ENCODE measurements at regions not wholly inside any gene's neighbourhood (a gene's known extent, or its start where the extent isn't known, plus 50 kb on each side); places are given as distances from the start of the nearest gene placed in this dataset.
"Not testable (repeated sequence)": the region's sequence is repeated elsewhere in the genome, so short reads cannot be mapped to it uniquely, and the experiment has no call there.

- no peak for DNase-seq (ENCODE audit: low read depth, low spot score)
Observed at GRCh38 chr2:219726916-219727315, 99.5 kb downstream of the SLC4A3 start.

- DNase-seq (ENCODE audit: low read depth, low spot score), result no peak
Observed at GRCh38 chr2:219727771-219728429, 100.5 kb downstream of the SLC4A3 start.

DNA sequence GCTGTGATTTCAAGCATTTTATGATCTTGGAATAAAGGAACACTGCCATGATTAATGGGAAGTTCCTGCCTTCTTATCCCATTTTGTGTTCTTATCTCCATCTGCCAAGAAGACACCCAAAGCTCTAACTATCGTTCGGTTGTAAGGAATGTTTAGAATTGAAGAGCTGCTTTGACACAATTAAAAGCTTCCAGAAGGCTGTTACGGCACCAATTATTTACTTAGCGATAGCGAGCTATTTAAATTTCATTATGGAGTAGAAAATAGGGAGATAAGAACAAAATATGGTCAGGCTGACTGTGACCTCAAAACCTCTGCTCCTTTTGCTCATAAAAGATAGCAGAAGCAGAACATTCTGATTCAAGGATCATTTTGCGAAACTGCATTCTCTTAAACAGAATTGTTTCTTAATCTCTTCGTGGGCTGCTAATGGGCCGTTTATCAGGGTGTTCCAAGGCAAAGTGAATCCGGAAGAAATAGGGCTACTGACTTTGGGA, 101.6 kb downstream of the SLC4A3 start:
- DNase-seq (ENCODE audit: low read depth, low spot score), result no peak

GRCh38 chr2:219731173-219731572, 103.7 kb downstream of the SLC4A3 start:
- DNase-seq (ENCODE audit: low read depth, low spot score), result no peak

DNA sequence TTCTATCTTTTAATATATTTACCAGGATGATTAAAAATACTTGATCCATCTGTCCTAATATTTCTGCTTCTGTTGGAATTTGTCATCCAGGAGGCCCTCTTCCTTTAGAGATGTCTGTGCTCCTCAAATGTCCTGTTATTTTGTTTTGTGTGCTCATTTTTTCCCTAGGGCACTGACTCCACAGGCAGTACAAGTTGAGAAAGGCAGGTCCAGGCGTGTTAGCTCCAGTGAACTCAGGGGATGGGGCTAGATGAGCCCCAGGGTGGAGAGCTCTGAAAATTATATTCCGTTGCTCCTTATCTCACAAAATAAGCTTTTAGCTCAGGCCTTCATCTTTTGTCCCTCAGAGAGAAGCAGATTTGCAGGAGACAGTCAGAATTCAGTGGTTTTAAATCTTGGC, 105.7 kb downstream of the SLC4A3 start:
- DNase-seq (ENCODE audit: low read depth, low spot score), result no peak

- DNase-seq (ENCODE audit: low read depth, low spot score), result no peak
Observed at GRCh38 chr2:219733746-219734145, 106.3 kb downstream of the SLC4A3 start.

DNA sequence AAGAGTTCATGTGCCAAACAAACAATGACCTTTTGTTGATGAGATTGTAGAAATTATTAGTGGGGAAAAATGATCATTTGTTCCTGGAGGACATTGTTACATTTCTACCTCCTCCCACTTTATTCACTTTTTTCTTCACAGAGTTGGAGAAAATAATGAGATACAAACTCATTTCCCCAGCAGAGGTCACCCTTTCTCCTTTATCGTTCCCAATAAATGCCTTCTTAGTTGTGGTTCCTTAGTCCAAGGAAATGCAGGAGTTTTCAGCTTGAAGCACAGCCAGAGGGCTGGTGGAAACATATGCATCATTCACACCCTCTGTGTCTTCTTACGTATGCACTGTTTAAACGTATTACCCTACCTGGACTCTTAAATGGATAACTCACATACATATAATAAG, 108.8 kb downstream of the SLC4A3 start:
- peak; percentile 37 for DNase-seq (ENCODE audit: low read depth, low spot score)

GRCh38 chr2:219737270-219737691, 109.9 kb downstream of the SLC4A3 start:
- no peak for DNase-seq (ENCODE audit: low read depth, low spot score)

DNA sequence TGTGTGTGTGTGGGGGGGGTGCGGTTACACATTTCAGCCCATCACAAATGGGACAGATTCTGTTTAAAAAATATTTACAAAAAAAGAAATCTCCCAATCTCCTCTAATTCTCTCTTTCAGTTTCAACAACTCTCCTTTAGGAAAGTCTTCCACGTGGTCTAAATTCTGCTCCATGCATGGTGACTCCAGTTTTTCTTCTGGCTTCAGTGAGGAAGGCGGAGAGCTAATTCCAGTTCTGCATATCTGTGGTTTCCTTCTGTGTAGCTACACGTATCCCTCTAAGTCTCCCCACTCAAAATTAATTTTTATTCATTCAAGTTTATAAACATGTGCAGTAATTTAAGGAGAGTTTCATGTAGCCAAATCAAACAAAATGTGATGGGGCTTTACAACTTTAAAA, 111.6 kb downstream of the SLC4A3 start:
- DNase-seq (ENCODE audit: low read depth, low spot score), result no peak

DNA sequence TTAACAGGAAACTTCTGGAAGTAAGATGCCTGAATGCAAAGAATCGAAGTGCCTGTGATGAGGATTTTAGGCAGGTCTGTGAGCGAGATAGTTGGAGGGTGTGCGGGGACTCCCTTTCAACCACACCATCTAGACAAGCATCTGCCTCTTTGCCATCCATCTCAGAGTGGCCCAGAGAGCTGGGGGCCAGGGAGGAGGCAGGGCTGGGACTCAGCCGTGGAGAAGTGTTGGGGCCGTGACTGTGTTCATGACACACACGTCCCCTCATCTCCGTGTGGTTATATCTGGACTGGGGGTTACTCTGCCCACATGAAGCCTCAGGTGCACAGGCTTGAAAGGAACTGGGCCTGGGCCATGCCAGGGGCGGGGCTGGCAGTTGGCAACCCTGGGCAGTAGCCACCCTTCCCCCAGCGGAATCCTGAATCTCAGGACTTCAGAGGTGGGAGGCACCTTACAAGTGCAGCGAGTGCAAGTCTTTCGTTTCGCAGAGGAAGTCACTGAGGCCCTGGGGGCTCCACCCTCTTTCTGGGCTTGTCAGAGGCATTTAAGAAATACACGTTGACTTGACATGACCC, 112.5 kb downstream of the SLC4A3 start:
- DNase-seq (ENCODE audit: low read depth, low spot score), result no peak

DNA sequence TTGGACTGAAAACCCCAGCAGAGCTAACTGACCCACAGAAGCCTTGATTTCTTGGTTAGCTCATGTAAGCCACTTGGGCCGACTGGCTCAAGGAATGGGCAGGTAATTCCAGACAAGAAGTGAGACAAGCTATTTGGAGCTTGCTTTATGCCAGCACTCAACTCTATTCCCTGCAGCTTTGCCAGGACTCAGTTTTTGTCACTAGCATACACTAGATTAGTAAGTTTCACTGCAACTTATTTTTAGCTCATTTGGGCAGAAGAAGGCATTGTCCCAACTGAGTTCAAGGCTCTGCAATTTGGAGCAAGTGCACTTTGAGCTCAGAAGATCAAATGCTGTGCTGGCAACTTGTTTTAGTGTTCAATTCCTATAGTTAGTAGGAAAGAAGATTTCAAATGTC, 116.1 kb downstream of the SLC4A3 start:
- DNase-seq (ENCODE audit: low read depth, low spot score), result no peak

DNA sequence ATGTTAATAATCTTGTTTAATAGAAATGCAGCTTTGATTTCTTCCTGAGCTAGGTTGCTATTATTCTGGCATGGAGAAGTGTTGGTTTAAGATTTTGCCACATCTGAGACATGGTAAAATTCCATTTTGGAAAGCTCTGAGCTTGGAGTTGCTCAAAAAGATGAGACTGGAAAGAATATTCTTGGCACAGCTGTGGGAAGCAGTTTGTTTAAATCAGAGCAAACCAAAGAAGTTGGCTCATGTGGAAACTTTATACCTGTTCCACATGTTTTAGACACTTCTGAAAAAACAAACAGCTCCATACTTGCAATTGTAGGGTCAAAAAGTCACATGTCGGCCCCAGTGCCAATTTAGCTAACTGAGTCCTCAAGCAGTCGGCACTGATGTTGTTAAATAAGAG, 116.6 kb downstream of the SLC4A3 start:
- no peak for DNase-seq (ENCODE audit: low read depth, low spot score)

DNA sequence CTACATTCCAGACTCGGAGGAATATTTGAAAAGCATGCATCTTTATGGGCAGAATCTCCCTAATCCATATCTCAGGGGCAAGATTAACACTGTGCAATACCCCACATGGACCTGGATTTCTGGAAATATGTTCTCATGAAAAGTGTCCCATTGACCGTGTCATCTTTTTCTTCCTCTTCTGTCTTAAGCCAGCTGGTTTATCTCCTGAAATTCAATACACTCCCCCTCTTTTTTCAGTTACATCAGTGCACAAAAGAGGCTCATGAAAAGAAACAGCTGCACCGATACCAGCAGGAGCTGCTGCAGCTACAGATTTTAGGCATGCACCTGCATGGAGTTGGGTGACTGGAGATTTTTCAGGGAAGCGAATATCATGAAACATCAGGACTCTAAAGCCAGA, 117.2 kb downstream of the SLC4A3 start:
- no peak for DNase-seq (ENCODE audit: low read depth, low spot score)

GRCh38 chr2:219747637-219748036, 120.2 kb downstream of the SLC4A3 start:
- DNase-seq (ENCODE audit: low read depth, low spot score), result no peak

DNA sequence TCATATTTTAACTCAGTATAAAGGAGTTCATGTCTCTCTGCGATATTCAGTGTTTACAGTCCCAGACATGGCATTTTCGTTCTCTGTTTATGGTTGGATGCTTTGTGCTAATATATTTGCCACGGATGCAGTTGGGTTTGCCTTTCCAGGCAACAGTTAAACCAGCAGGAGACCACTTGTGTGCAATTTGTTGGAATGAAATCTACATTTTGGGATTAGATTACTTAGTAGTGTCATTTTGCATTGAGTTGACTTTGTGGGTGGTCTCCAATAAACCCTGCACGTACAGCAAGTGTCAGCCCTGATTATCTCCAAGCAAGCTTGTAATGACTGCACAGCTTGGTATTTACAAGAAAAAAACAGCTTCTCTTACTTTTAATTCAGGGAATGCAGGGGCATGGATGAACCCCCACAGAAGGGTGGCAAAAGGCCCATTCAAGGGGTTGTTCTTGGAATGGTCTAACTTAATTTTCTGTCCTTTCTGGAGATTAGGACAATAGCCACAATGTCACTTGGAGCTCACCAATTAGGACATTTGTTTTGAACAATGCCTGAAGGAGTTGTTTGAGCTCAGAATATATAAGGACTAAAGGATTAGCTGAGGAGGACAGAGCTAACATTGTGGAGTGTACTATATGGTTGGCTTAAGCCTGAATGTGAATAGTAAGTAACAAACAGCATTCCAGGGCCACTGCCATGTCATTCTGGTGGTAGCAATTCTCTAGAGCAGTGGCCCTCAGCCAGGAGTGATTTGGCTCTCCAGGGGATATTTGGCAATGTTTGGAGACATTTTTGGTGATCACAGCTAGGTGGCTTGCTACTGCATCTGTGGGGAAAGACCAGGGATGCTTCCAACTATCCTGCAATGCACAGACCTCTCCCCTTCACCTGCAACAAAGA, 121.5 kb downstream of the SLC4A3 start:
- no peak for DNase-seq (ENCODE audit: low read depth, low spot score)

GRCh38 chr2:219751121-219751520, 123.7 kb downstream of the SLC4A3 start:
- DNase-seq (ENCODE audit: low read depth, low spot score), result not testable (repeated sequence)

DNA sequence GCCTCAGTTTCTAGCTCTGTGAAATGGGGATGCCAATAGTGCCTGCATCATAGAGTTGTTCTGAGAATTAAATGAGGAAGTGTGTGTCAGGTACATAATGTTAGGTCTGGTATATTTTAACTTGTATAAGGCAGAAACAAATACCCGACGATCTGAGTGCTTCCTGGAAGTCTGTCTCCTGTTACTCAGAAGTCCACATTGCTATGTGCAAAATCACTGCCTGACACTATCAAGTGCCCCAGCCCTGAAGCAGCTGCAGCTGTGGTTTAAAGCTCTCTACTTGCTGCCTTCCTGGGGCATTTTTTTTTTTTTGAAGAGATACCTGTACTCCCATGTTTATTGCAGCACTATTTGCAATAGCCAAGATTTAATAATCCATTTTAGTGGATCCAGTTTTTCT, 125.3 kb downstream of the SLC4A3 start:
- DNase-seq (ENCODE audit: low read depth, low spot score), result no peak

GRCh38 chr2:219758907-219759680, 131.7 kb downstream of the SLC4A3 start:
- DNase-seq (ENCODE audit: low read depth, low spot score), result no peak

- DNase-seq (ENCODE audit: low read depth, low spot score), result no peak
Observed at GRCh38 chr2:219759801-219760200, 132.4 kb downstream of the SLC4A3 start.

DNA sequence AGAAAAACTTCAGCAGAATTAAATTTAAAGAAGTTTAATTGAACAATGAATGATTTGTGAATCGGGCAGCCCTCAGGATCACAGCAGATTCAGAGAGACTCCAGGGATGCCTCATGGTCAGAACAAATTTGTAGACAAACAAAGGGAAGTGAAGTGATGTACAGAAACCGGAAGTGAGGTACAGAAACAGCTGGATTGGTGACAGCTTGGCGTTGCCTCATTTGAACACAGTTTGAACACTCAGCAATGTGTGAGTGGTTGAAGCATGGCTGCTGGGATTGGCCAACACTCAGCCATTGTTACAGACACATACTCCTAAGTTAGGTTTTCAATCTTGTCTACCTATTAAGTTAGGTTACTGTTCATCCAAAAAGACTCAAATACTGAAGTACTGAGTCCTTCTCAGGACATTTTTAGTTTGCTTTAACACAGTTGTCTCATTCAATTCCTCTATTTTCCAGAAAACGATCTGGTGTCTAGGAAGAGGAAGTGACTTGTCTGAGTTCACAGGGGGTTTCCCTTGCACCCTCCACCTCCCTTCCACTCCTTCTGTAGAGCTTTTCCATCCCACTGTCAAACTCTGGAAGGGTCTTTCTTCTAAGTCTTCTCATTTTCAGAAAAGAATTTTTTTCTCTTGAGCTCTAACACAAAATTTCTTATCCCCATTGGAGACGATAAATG, 137.9 kb downstream of the SLC4A3 start:
- no peak for DNase-seq (ENCODE audit: low read depth, low spot score)

DNA sequence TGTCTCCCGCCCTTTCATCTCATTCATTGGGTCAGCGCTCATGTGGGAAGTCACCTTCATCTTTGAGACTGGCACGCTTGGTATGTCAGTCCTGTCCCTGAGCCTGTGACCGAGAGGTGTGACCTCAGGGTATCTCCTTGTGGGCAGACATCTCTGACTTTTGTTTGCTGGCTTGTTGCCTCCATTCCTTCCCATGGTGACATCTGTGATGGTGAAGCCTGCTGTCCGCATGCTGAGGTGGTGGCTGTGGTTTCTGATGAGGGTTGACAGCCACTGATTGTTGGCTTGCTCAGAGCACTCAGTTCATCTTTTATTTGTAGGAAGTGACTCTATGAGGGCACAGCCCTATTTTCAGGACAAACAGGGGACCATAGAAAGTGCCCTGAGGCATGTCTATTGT, 139.2 kb downstream of the SLC4A3 start:
- no peak for DNase-seq (ENCODE audit: low read depth, low spot score)
